GM18502 (cell line): ENCODE measurements at regions not wholly inside any gene's neighbourhood (a gene's known extent, or its start where the extent isn't known, plus 50 kb on each side); places are given as distances from the start of the nearest gene placed in this dataset.
"Not testable (repeated sequence)": the region's sequence is repeated elsewhere in the genome, so short reads cannot be mapped to it uniquely, and the experiment has no call there.

Experiments
- ATAC-seq: cut with Tn5 transposase; IDR thresholded peaks from one replicate; pipeline ENCODE4 v1.9.1; 2021; ENCODE audit warnings: mild to moderate bottlenecking; ENCODE audit not compliant: unreplicated experiment, poor library complexity

GRCh38 chr4:174401471-174402130 is 117.9 kb downstream of the CEP44 start:
- ATAC-seq: no peak

GRCh38 chr4:174400603-174401302 is 117.0 kb downstream of the CEP44 start:
- ATAC-seq: not testable (repeated sequence)

- no peak for ATAC-seq
Observed at GRCh38 chr4:174398728-174399127, 115.0 kb downstream of the CEP44 start.

GRCh38 chr4:174397366-174398155 is 113.8 kb downstream of the CEP44 start:
- ATAC-seq: no peak

- no peak for ATAC-seq
Observed at GRCh38 chr4:174396599-174397110, 112.9 kb downstream of the CEP44 start.

GRCh38 chr4:174394915-174395314 is 111.2 kb downstream of the CEP44 start:
- ATAC-seq: no peak

- no peak for ATAC-seq
Observed at GRCh38 chr4:174389439-174389838, 105.7 kb downstream of the CEP44 start.

- ATAC-seq: no peak
Observed at GRCh38 chr4:174388461-174389145, 104.9 kb downstream of the CEP44 start.

- no peak for ATAC-seq
Observed at GRCh38 chr4:174387721-174388120, 104.0 kb downstream of the CEP44 start.

- no peak for ATAC-seq
Observed at GRCh38 chr4:174387143-174387542, 103.4 kb downstream of the CEP44 start.

- ATAC-seq: no peak
Observed at GRCh38 chr4:174383783-174384182, 100.1 kb downstream of the CEP44 start.

GRCh38 chr4:174382938-174383605 is 99.4 kb downstream of the CEP44 start:
- ATAC-seq: not testable (repeated sequence)
